ENCODE measurements at regions not wholly inside any gene's neighbourhood (a gene's known extent, or its start where the extent isn't known, plus 50 kb on each side); places are given as distances from the start of the nearest gene placed in this dataset.

GRCh38 chr4:46684041-46684440 lies 225.0 kb downstream of the COX7B2 start:
- no peak overlapping the region for H3K4me3 ChIP-seq (ENCODE audit: insufficient read depth, low read length, poor library complexity, severe bottlenecking)
- no peak overlapping the region for H3K27ac ChIP-seq (ENCODE audit: low read depth, low read length)
- no peak overlapping the region for H2AFZ ChIP-seq (ENCODE audit: low read depth, low read length, severe bottlenecking)
- no peaks in the 10 kb centered on the region for H3F3A ChIP-seq (ENCODE audit: insufficient read depth)
- no peak overlapping the region for H3K4me2 ChIP-seq (ENCODE audit: low read depth, low read length, poor library complexity, severe bottlenecking)
- TF ChIP-seq EZH2phosphoT487 (conservative IDR thresholded peaks at IDR 0.05; ENCODE audit: low read length), result no peak
- no peak for TF ChIP-seq CTCF (IDR thresholded peaks at IDR 0.05; ENCODE audit: insufficient read depth, low read length, poor library complexity, severe bottlenecking)
- H3K36me3 ChIP-seq (ENCODE audit: low read length), result no peaks in the 10 kb centered on the region
- H3K9ac ChIP-seq (ENCODE audit: low read length), result no peak overlapping the region
- no peaks in the 10 kb centered on the region for H3K9me2 ChIP-seq (replicated peaks; ENCODE audit: insufficient read depth, low read length)
- H3K9me3 ChIP-seq (ENCODE audit: insufficient read depth, low read length), result no peaks in the 10 kb centered on the region
- H3K27me3 ChIP-seq (ENCODE audit: low read length), result no peaks in the 10 kb centered on the region
- H3K79me2 ChIP-seq (ENCODE audit: insufficient read depth, low read length), result no peaks in the 10 kb centered on the region
- H4K20me1 ChIP-seq (ENCODE audit: low read depth, low read length), result no peaks in the 10 kb centered on the region

GRCh38 chr4:46676364-46676763 lies 232.7 kb downstream of the COX7B2 start:
- Histone ChIP-seq H3K9me3 (ENCODE audit: insufficient read depth, low read length) (no peaks in the 10 kb centered on the region), H3K9ac (ENCODE audit: low read length) (no peak overlapping the region), H3K9me2 (replicated peaks; ENCODE audit: insufficient read depth, low read length) (no peaks in the 10 kb centered on the region), H3F3A (ENCODE audit: insufficient read depth) (no peaks in the 10 kb centered on the region), H2AFZ (ENCODE audit: low read depth, low read length, severe bottlenecking) (no peak overlapping the region), H3K27ac (ENCODE audit: low read depth, low read length) (no peak overlapping the region), H4K20me1 (ENCODE audit: low read depth, low read length) (no peaks in the 10 kb centered on the region), H3K36me3 (ENCODE audit: low read length) (no peaks in the 10 kb centered on the region), H3K4me2 (ENCODE audit: low read depth, low read length, poor library complexity, severe bottlenecking) (no peak overlapping the region), H3K4me3 (ENCODE audit: insufficient read depth, low read length, poor library complexity, severe bottlenecking) (no peak overlapping the region), H3K79me2 (ENCODE audit: insufficient read depth, low read length) (no peaks in the 10 kb centered on the region), H3K27me3 (ENCODE audit: low read length) (no peaks in the 10 kb centered on the region)
- TF ChIP-seq EZH2phosphoT487 (conservative IDR thresholded peaks at IDR 0.05; ENCODE audit: low read length) (no peak), CTCF (IDR thresholded peaks at IDR 0.05; ENCODE audit: insufficient read depth, low read length, poor library complexity, severe bottlenecking) (no peak)

- Histone ChIP-seq H3K79me2 (ENCODE audit: insufficient read depth, low read length) (no peaks in the 10 kb centered on the region), H3K4me2 (ENCODE audit: low read depth, low read length, poor library complexity, severe bottlenecking) (no peak overlapping the region), H3K4me3 (ENCODE audit: insufficient read depth, low read length, poor library complexity, severe bottlenecking) (no peak overlapping the region), H3F3A (ENCODE audit: insufficient read depth) (no peaks in the 10 kb centered on the region), H3K36me3 (ENCODE audit: low read length) (no peaks in the 10 kb centered on the region), H3K27me3 (ENCODE audit: low read length) (no peaks in the 10 kb centered on the region), H3K27ac (ENCODE audit: low read depth, low read length) (no peak overlapping the region), H3K9me2 (replicated peaks; ENCODE audit: insufficient read depth, low read length) (no peaks in the 10 kb centered on the region), H3K9ac (ENCODE audit: low read length) (no peak overlapping the region), H3K9me3 (ENCODE audit: insufficient read depth, low read length) (no peaks in the 10 kb centered on the region), H4K20me1 (ENCODE audit: low read depth, low read length) (no peaks in the 10 kb centered on the region), H2AFZ (ENCODE audit: low read depth, low read length, severe bottlenecking) (no peak overlapping the region)
- no peak for TF ChIP-seq EZH2phosphoT487 (conservative IDR thresholded peaks at IDR 0.05; ENCODE audit: low read length)
- TF ChIP-seq CTCF (IDR thresholded peaks at IDR 0.05; ENCODE audit: insufficient read depth, low read length, poor library complexity, severe bottlenecking), result no peak
Measured at GRCh38 chr4:46674326-46674725, 234.7 kb downstream of the COX7B2 start.

All from SU-DHL-6 (cell line).